A673 (cell line): ENCODE measurements at regions not wholly inside any gene's neighbourhood (a gene's known extent, or its start where the extent isn't known, plus 50 kb on each side); places are given as distances from the start of the nearest gene placed in this dataset.

Experiments
- BruUV-seq: library from RNA; stranded (reverse); fragments of 400-500 nt; replicated peaks from 2 replicates; lab custom pipeline; 2021; lab: Mats Ljungman, UMichigan
- CTCF ChIA-PET: fragments of 300-600 bp; sonication (Branson Sonifier 250); formaldehyde crosslinking; loops from one replicate; lab custom pipeline; 2022; ENCODE audit warnings: antibody characterized with exemption; lab: Charles Lee
- POLR2A ChIA-PET: fragments of 300-600 bp; sonication (Branson Sonifier 250); formaldehyde crosslinking; loops from one replicate; lab custom pipeline; 2022; ENCODE audit warnings: antibody characterized with exemption; ENCODE audit not compliant: low non-redundant PET; lab: Charles Lee
- DNase-seq: peaks from one replicate; pipeline ENCODE4 v3.0.0-alpha.2; 2015; ENCODE audit warnings: low spot score
- H3K27ac ChIP-seq: fragments of 200-600 bp; sonication (generic); 2 replicates; pipeline ENCODE4 v1.5.1; 2016; ENCODE audit warnings: mixed run types, low read depth, mild to moderate bottlenecking, mixed read lengths, antibody characterized with exemption, low read length; ENCODE audit not compliant: poor library complexity, severe bottlenecking
- H3K27me3 ChIP-seq: fragments of 200-600 bp; sonication (generic); replicated peaks from 2 replicates; pipeline ENCODE4 v1.6.1; 2017; ENCODE audit warnings: mixed run types, low read depth, mild to moderate bottlenecking, mixed read lengths, antibody characterized with exemption, low read length; ENCODE audit not compliant: insufficient read depth, poor library complexity
- H3K36me3 ChIP-seq: fragments of 200-600 bp; sonication (generic); 2 replicates; pipeline ENCODE4 v1.6.1; 2016; ENCODE audit warnings: mixed run types, mild to moderate bottlenecking, mixed read lengths, antibody characterized with exemption, low read length; ENCODE audit not compliant: insufficient read depth, poor library complexity, severe bottlenecking
- H3K4me1 ChIP-seq: fragments of 200-600 bp; sonication (generic); 2 replicates; pipeline ENCODE4 v1.6.1; 2017; ENCODE audit warnings: mixed run types, mild to moderate bottlenecking, mixed read lengths, antibody characterized with exemption, low read length; ENCODE audit not compliant: insufficient read depth, poor library complexity, severe bottlenecking
- H3K4me3 ChIP-seq: fragments of 200-600 bp; sonication (generic); 2 replicates; pipeline ENCODE4 v1.5.1; 2016; ENCODE audit warnings: low read depth, mixed run types, mild to moderate bottlenecking, mixed read lengths, low read length; ENCODE audit not compliant: poor library complexity, severe bottlenecking
- H3K9me3 ChIP-seq: fragments of 200-600 bp; sonication (generic); 2 replicates; pipeline ENCODE4 v1.6.1; 2016; ENCODE audit warnings: mixed run types, low read depth, mild to moderate bottlenecking, mixed read lengths, antibody characterized with exemption, low read length; ENCODE audit not compliant: poor library complexity, severe bottlenecking
- CTCF ChIP-seq: fragments of 300-800, 200-600 bp; sonication (generic); conservative IDR thresholded peaks from 2 replicates; pipeline ENCODE4 v1.5.1; 2017; ENCODE audit warnings: low read depth, mild to moderate bottlenecking, antibody characterized with exemption, low read length, moderate library complexity, mixed read lengths
- EZH2 ChIP-seq: fragments of 200-600 bp; sonication (generic); IDR thresholded peaks from 2 replicates; pipeline ENCODE4 v1.6.1; 2017; ENCODE audit warnings: borderline replicate concordance, low read depth, mild to moderate bottlenecking, mixed read lengths, antibody characterized with exemption, low read length; ENCODE audit not compliant: poor library complexity, severe bottlenecking
- intact Hi-C: fragments of 100-400 bp; cut with micrococcal nuclease; formaldehyde crosslinking; loops from one replicate; pipeline ENCODE4 v1.10.0; 2022; ENCODE audit not compliant: unreplicated experiment

- peak overlapping the region; percentile 56 for H3K27ac ChIP-seq
- no peaks in the 10 kb centered on the region for H3K9me3 ChIP-seq
- DNase-seq, result peak; percentile 86
- TF ChIP-seq EZH2 (no peak), CTCF (peak; percentile 71)
- H3K36me3 ChIP-seq, result no peaks in the 10 kb centered on the region
- H3K4me3 ChIP-seq, result peak overlapping the region; percentile 18
- BruUV-seq, result no TSS peak
- ChIA-PET CTCF (no interaction called here), POLR2A (interaction anchor here (0.6 kb wide), 1 partner anchor 177 kb away, joined by 3 read pairs; no protein-coding TSS in a partner anchor)
- intact Hi-C loops, result loop anchor here (1.0 to 10.0 kb wide), 9 partner anchors 92 to 1182 kb away; no protein-coding TSS in a partner anchor
- peaks cover 23% of the 10 kb centered on the region for H3K4me1 ChIP-seq
- no peaks in the 10 kb centered on the region for H3K27me3 ChIP-seq
Measured at GRCh38 chr4:16289897-16290554, 63.8 kb upstream of the TAPT1 start.

GRCh38 chr4:16284050-16284449, 57.8 kb upstream of the TAPT1 start:
- TF ChIP-seq CTCF (no peak), EZH2 (no peak)
- Histone ChIP-seq H3K9me3 (peaks cover 8% of the 10 kb centered on the region), H3K27me3 (no peaks in the 10 kb centered on the region), H3K36me3 (no peaks in the 10 kb centered on the region), H3K4me3 (no peak overlapping the region), H3K4me1 (no peaks in the 10 kb centered on the region), H3K27ac (no peak overlapping the region)
- BruUV-seq, result no TSS peak
- ChIA-PET POLR2A (no interaction called here), CTCF (no interaction called here)
- no peak for DNase-seq
- intact Hi-C loops, result loop anchor here (10.0 kb wide), 1 partner anchor 231 kb away; no protein-coding TSS in a partner anchor

- intact Hi-C loops, result no loop called here
- Histone ChIP-seq H3K36me3 (no peaks in the 10 kb centered on the region), H3K27me3 (no peaks in the 10 kb centered on the region), H3K4me1 (no peaks in the 10 kb centered on the region), H3K9me3 (peaks cover 16% of the 10 kb centered on the region), H3K27ac (no peak overlapping the region), H3K4me3 (no peak overlapping the region)
- BruUV-seq, result no TSS peak
- POLR2A ChIA-PET, result no interaction called here
- no peak for DNase-seq
- CTCF ChIA-PET, result no interaction called here
- TF ChIP-seq CTCF, result peak; percentile 47
- TF ChIP-seq EZH2, result no peak
Measured at GRCh38 chr4:16278178-16278577, 51.9 kb upstream of the TAPT1 start.
